IPS DF 4.7 (cell line): ENCODE measurements at regions not wholly inside any gene's neighbourhood (a gene's known extent, or its start where the extent isn't known, plus 50 kb on each side); places are given as distances from the start of the nearest gene placed in this dataset.

Experiments
- DNase-seq: peaks from one replicate; pipeline ENCODE4 v3.0.0-alpha.2; 2013; ENCODE audit warnings: low spot score; ENCODE audit errors: extremely low read depth

- no peak for DNase-seq
Measured at GRCh38 chr11:15897211-15897960, 459.0 kb downstream of the SOX6 start.

GRCh38 chr11:15901054-15901453 lies 455.3 kb downstream of the SOX6 start:
- no peak for DNase-seq

GRCh38 chr11:15901790-15902189 lies 454.6 kb downstream of the SOX6 start:
- DNase-seq = no peak

- no peak for DNase-seq
Measured at GRCh38 chr11:15903246-15903645, 453.1 kb downstream of the SOX6 start.

- no peak for DNase-seq
Measured at GRCh38 chr11:15905366-15906104, 450.8 kb downstream of the SOX6 start.

- no peak for DNase-seq
Measured at GRCh38 chr11:15906481-15907035, 449.8 kb downstream of the SOX6 start.

- no peak for DNase-seq
Measured at GRCh38 chr11:15907806-15908205, 448.5 kb downstream of the SOX6 start.

GRCh38 chr11:15909937-15910598 lies 446.3 kb downstream of the SOX6 start:
- DNase-seq = no peak

- no peak for DNase-seq
Measured at GRCh38 chr11:15910761-15911160, 445.6 kb downstream of the SOX6 start.

- DNase-seq = no peak
Measured at GRCh38 chr11:15911377-15912044, 444.8 kb downstream of the SOX6 start.

GRCh38 chr11:15912291-15912690 lies 444.1 kb downstream of the SOX6 start:
- DNase-seq = no peak

- no peak for DNase-seq
Measured at GRCh38 chr11:15912825-15913224, 443.5 kb downstream of the SOX6 start.

- no peak for DNase-seq
Measured at GRCh38 chr11:15913261-15913660, 443.1 kb downstream of the SOX6 start.
